Adrenal gland (tissue), 5 donors: ENCODE measurements at regions not wholly inside any gene's neighbourhood (a gene's known extent, or its start where the extent isn't known, plus 50 kb on each side); places are given as distances from the start of the nearest gene placed in this dataset.

Experiments
- CTCF ChIP-seq, 6 experiments: fragments of 450-650 bp in 4 of 6; fragments of 200-600 bp in 2 of 6; sonication (generic) in 1 of 6; IDR thresholded peaks; 1 replicate in 5 of 6; 2 replicates in 1 of 6; pipeline versions ENCODE4 v1.5.1 to v1.8.0; 2016 to 2021; ENCODE audit warnings: antibody characterized with exemption in 6 of 6, mild to moderate bottlenecking in 2 of 6, moderate library complexity in 1 of 6
- POLR2A ChIP-seq, 2 donors: fragments of 450-650 bp; IDR thresholded peaks; one replicate each; pipeline ENCODE4 v1.6.1; 2017; ENCODE audit warnings: antibody characterized with exemption in 2 of 2, mild to moderate bottlenecking in 2 of 2, moderate library complexity in 1 of 2
- donor health status: DM: no; HTN: no; CAD: no.

GRCh38 chr7:16268821-16269768, 152.2 kb downstream of the CRPPA start:
- TF ChIP-seq CTCF (IDR thresholded peaks at IDR 0.05) (no peak), POLR2A (IDR thresholded peaks at IDR 0.05) (no peak)
